ENCODE measurements at regions not wholly inside any gene's neighbourhood (a gene's known extent, or its start where the extent isn't known, plus 50 kb on each side); places are given as distances from the start of the nearest gene placed in this dataset.

- Histone ChIP-seq H3K27ac (ENCODE audit: low read depth, low read length) (no peak overlapping the region), H3K27me3 (ENCODE audit: control insufficient read depth, insufficient read depth, low read length) (no peaks in the 10 kb centered on the region), H3K9me3 (ENCODE audit: control insufficient read depth, insufficient read depth, low read length) (no peaks in the 10 kb centered on the region), H3K9ac (ENCODE audit: low read depth, low read length) (no peak overlapping the region), H3K4me3 (ENCODE audit: low read depth, low read length) (no peak overlapping the region), H3K36me3 (ENCODE audit: control insufficient read depth, insufficient read depth, low read length) (no peaks in the 10 kb centered on the region), H3K4me1 (ENCODE audit: control insufficient read depth, insufficient read depth, low read length) (no peaks in the 10 kb centered on the region)
Observed at GRCh38 chr18:78679031-78679430, 300.6 kb upstream of the SALL3 start.

- no peak overlapping the region for H3K4me3 ChIP-seq (ENCODE audit: low read depth, low read length)
- H3K9me3 ChIP-seq (ENCODE audit: control insufficient read depth, insufficient read depth, low read length) = no peaks in the 10 kb centered on the region
- H3K4me1 ChIP-seq (ENCODE audit: control insufficient read depth, insufficient read depth, low read length) = no peaks in the 10 kb centered on the region
- no peak overlapping the region for H3K27ac ChIP-seq (ENCODE audit: low read depth, low read length)
- H3K27me3 ChIP-seq (ENCODE audit: control insufficient read depth, insufficient read depth, low read length) = no peaks in the 10 kb centered on the region
- no peaks in the 10 kb centered on the region for H3K36me3 ChIP-seq (ENCODE audit: control insufficient read depth, insufficient read depth, low read length)
- H3K9ac ChIP-seq (ENCODE audit: low read depth, low read length) = no peak overlapping the region
Observed at GRCh38 chr18:78679613-78680260, 299.9 kb upstream of the SALL3 start.

GRCh38 chr18:78681396-78681795 is 298.2 kb upstream of the SALL3 start:
- Histone ChIP-seq H3K27me3 (ENCODE audit: control insufficient read depth, insufficient read depth, low read length) (no peaks in the 10 kb centered on the region), H3K4me3 (ENCODE audit: low read depth, low read length) (no peak overlapping the region), H3K9me3 (ENCODE audit: control insufficient read depth, insufficient read depth, low read length) (no peaks in the 10 kb centered on the region), H3K36me3 (ENCODE audit: control insufficient read depth, insufficient read depth, low read length) (no peaks in the 10 kb centered on the region), H3K27ac (ENCODE audit: low read depth, low read length) (no peak overlapping the region), H3K4me1 (ENCODE audit: control insufficient read depth, insufficient read depth, low read length) (no peaks in the 10 kb centered on the region), H3K9ac (ENCODE audit: low read depth, low read length) (no peak overlapping the region)

- H3K4me1 ChIP-seq (ENCODE audit: control insufficient read depth, insufficient read depth, low read length) = no peaks in the 10 kb centered on the region
- H3K4me3 ChIP-seq (ENCODE audit: low read depth, low read length) = no peak overlapping the region
- no peaks in the 10 kb centered on the region for H3K27me3 ChIP-seq (ENCODE audit: control insufficient read depth, insufficient read depth, low read length)
- H3K9ac ChIP-seq (ENCODE audit: low read depth, low read length) = no peak overlapping the region
- H3K9me3 ChIP-seq (ENCODE audit: control insufficient read depth, insufficient read depth, low read length) = no peaks in the 10 kb centered on the region
- H3K36me3 ChIP-seq (ENCODE audit: control insufficient read depth, insufficient read depth, low read length) = no peaks in the 10 kb centered on the region
- H3K27ac ChIP-seq (ENCODE audit: low read depth, low read length) = no peak overlapping the region
Observed at GRCh38 chr18:78681934-78682333, 297.7 kb upstream of the SALL3 start.

- Histone ChIP-seq H3K4me3 (ENCODE audit: low read depth, low read length) (no peak overlapping the region), H3K4me1 (ENCODE audit: control insufficient read depth, insufficient read depth, low read length) (no peaks in the 10 kb centered on the region), H3K36me3 (ENCODE audit: control insufficient read depth, insufficient read depth, low read length) (no peaks in the 10 kb centered on the region), H3K27ac (ENCODE audit: low read depth, low read length) (no peak overlapping the region), H3K9ac (ENCODE audit: low read depth, low read length) (no peak overlapping the region), H3K27me3 (ENCODE audit: control insufficient read depth, insufficient read depth, low read length) (no peaks in the 10 kb centered on the region), H3K9me3 (ENCODE audit: control insufficient read depth, insufficient read depth, low read length) (no peaks in the 10 kb centered on the region)
Observed at GRCh38 chr18:78682716-78683115, 296.9 kb upstream of the SALL3 start.

GRCh38 chr18:78683191-78684010 is 296.2 kb upstream of the SALL3 start:
- no peaks in the 10 kb centered on the region for H3K4me1 ChIP-seq (ENCODE audit: control insufficient read depth, insufficient read depth, low read length)
- no peaks in the 10 kb centered on the region for H3K9me3 ChIP-seq (ENCODE audit: control insufficient read depth, insufficient read depth, low read length)
- H3K36me3 ChIP-seq (ENCODE audit: control insufficient read depth, insufficient read depth, low read length) = no peaks in the 10 kb centered on the region
- H3K27ac ChIP-seq (ENCODE audit: low read depth, low read length) = no peak overlapping the region
- no peaks in the 10 kb centered on the region for H3K27me3 ChIP-seq (ENCODE audit: control insufficient read depth, insufficient read depth, low read length)
- no peak overlapping the region for H3K4me3 ChIP-seq (ENCODE audit: low read depth, low read length)
- H3K9ac ChIP-seq (ENCODE audit: low read depth, low read length) = no peak overlapping the region

GRCh38 chr18:78685250-78685979 is 294.2 kb upstream of the SALL3 start:
- H3K9ac ChIP-seq (ENCODE audit: low read depth, low read length) = no peak overlapping the region
- no peaks in the 10 kb centered on the region for H3K27me3 ChIP-seq (ENCODE audit: control insufficient read depth, insufficient read depth, low read length)
- H3K27ac ChIP-seq (ENCODE audit: low read depth, low read length) = no peak overlapping the region
- H3K9me3 ChIP-seq (ENCODE audit: control insufficient read depth, insufficient read depth, low read length) = no peaks in the 10 kb centered on the region
- no peaks in the 10 kb centered on the region for H3K4me1 ChIP-seq (ENCODE audit: control insufficient read depth, insufficient read depth, low read length)
- no peak overlapping the region for H3K4me3 ChIP-seq (ENCODE audit: low read depth, low read length)
- H3K36me3 ChIP-seq (ENCODE audit: control insufficient read depth, insufficient read depth, low read length) = no peaks in the 10 kb centered on the region

- Histone ChIP-seq H3K9me3 (ENCODE audit: control insufficient read depth, insufficient read depth, low read length) (no peaks in the 10 kb centered on the region), H3K9ac (ENCODE audit: low read depth, low read length) (no peak overlapping the region), H3K4me1 (ENCODE audit: control insufficient read depth, insufficient read depth, low read length) (no peaks in the 10 kb centered on the region), H3K4me3 (ENCODE audit: low read depth, low read length) (no peak overlapping the region), H3K27me3 (ENCODE audit: control insufficient read depth, insufficient read depth, low read length) (no peaks in the 10 kb centered on the region), H3K27ac (ENCODE audit: low read depth, low read length) (no peak overlapping the region), H3K36me3 (ENCODE audit: control insufficient read depth, insufficient read depth, low read length) (no peaks in the 10 kb centered on the region)
Observed at GRCh38 chr18:78685980-78686530, 293.6 kb upstream of the SALL3 start.

- no peaks in the 10 kb centered on the region for H3K4me1 ChIP-seq (ENCODE audit: control insufficient read depth, insufficient read depth, low read length)
- H3K9ac ChIP-seq (ENCODE audit: low read depth, low read length) = no peak overlapping the region
- H3K27me3 ChIP-seq (ENCODE audit: control insufficient read depth, insufficient read depth, low read length) = no peaks in the 10 kb centered on the region
- no peaks in the 10 kb centered on the region for H3K9me3 ChIP-seq (ENCODE audit: control insufficient read depth, insufficient read depth, low read length)
- no peak overlapping the region for H3K27ac ChIP-seq (ENCODE audit: low read depth, low read length)
- no peaks in the 10 kb centered on the region for H3K36me3 ChIP-seq (ENCODE audit: control insufficient read depth, insufficient read depth, low read length)
- H3K4me3 ChIP-seq (ENCODE audit: low read depth, low read length) = no peak overlapping the region
Observed at GRCh38 chr18:78686976-78687685, 292.5 kb upstream of the SALL3 start.

GRCh38 chr18:78687736-78688135 is 291.9 kb upstream of the SALL3 start:
- H3K9me3 ChIP-seq (ENCODE audit: control insufficient read depth, insufficient read depth, low read length) = no peaks in the 10 kb centered on the region
- H3K9ac ChIP-seq (ENCODE audit: low read depth, low read length) = no peak overlapping the region
- H3K36me3 ChIP-seq (ENCODE audit: control insufficient read depth, insufficient read depth, low read length) = no peaks in the 10 kb centered on the region
- no peaks in the 10 kb centered on the region for H3K27me3 ChIP-seq (ENCODE audit: control insufficient read depth, insufficient read depth, low read length)
- H3K27ac ChIP-seq (ENCODE audit: low read depth, low read length) = no peak overlapping the region
- H3K4me3 ChIP-seq (ENCODE audit: low read depth, low read length) = no peak overlapping the region
- no peaks in the 10 kb centered on the region for H3K4me1 ChIP-seq (ENCODE audit: control insufficient read depth, insufficient read depth, low read length)

Measured in HUES48 (cell line).